Erythroblast (primary cell): ENCODE measurements at regions not wholly inside any gene's neighbourhood (a gene's known extent, or its start where the extent isn't known, plus 50 kb on each side); places are given as distances from the start of the nearest gene placed in this dataset.

Experiments used
- GATA1 ChIP-seq: IDR thresholded peaks from 2 replicates; pipeline ENCODE4 v1.6.1; 2011; ENCODE audit warnings: low read depth, mild to moderate bottlenecking, control low read depth, low read length, moderate library complexity
- POLR2A ChIP-seq: IDR thresholded peaks from 2 replicates; pipeline ENCODE4 v1.6.1; 2011; ENCODE audit warnings: mild to moderate bottlenecking, low read length

GRCh38 chr12:33533527-33533926 is 93.9 kb upstream of the SYT10 start:
- TF ChIP-seq POLR2A (no peak), GATA1 (no peak)
